CD14-positive monocyte (primary cell): ENCODE measurements at regions not wholly inside any gene's neighbourhood (a gene's known extent, or its start where the extent isn't known, plus 50 kb on each side); places are given as distances from the start of the nearest gene placed in this dataset.

Source experiments
- DNase-seq, 3 donors: peaks; one replicate each; pipeline ENCODE4 v3.0.0-alpha.2; 2011 to 2022
- H2AFZ ChIP-seq: 2 replicates; pipeline ENCODE4 v1.6.0; 2012; ENCODE audit warnings: mild to moderate bottlenecking, low read depth, low read length, inconsistent platforms; ENCODE audit not compliant: insufficient read depth, poor library complexity, severe bottlenecking
- H3K27ac ChIP-seq, 2 donors: 1 replicate in 1 of 2; 2 replicates in 1 of 2; pipeline ENCODE4 v1.5.1; 2012 to 2013; ENCODE audit warnings: low read length in 2 of 2, control low read depth in 1 of 2, inconsistent platforms in 1 of 2, low read depth in 1 of 2, mild to moderate bottlenecking in 1 of 2
- H3K27me3 ChIP-seq, 2 donors: one replicate each; pipeline versions ENCODE4 v1.6.0 to v1.6.1; 2011 to 2013; ENCODE audit warnings: low read length in 2 of 2; ENCODE audit not compliant: control insufficient read depth in 2 of 2, insufficient read depth in 2 of 2
- H3K36me3 ChIP-seq, 2 donors: replicated peaks in 1 of 2; 1 replicate in 1 of 2; 2 replicates in 1 of 2; pipeline versions ENCODE4 v1.5.1 to v1.6.1; 2012 to 2013; ENCODE audit warnings: low read length in 2 of 2, control low read depth in 1 of 2, inconsistent platforms in 1 of 2, mild to moderate bottlenecking in 1 of 2; ENCODE audit not compliant: insufficient read depth in 2 of 2, control insufficient read depth in 1 of 2
- H3K4me1 ChIP-seq, 2 donors: 1 replicate in 1 of 2; 2 replicates in 1 of 2; pipeline versions ENCODE4 v1.5.1 to v1.6.1; 2012 to 2013; ENCODE audit warnings: low read length in 2 of 2, control low read depth in 1 of 2, inconsistent platforms in 1 of 2, mild to moderate bottlenecking in 1 of 2, moderate library complexity in 1 of 2; ENCODE audit not compliant: insufficient read depth in 2 of 2, control insufficient read depth in 1 of 2
- H3K4me2 ChIP-seq: replicated peaks from 2 replicates; pipeline ENCODE3; 2012; ENCODE audit warnings: low read length, moderate library complexity, mild to moderate bottlenecking; ENCODE audit not compliant: poor library complexity, severe bottlenecking; ENCODE audit errors: extremely low read depth
- H3K4me3 ChIP-seq, 3 experiments: fragments of 200-600 bp in 1 of 3; sonication (generic) in 1 of 3; replicated peaks in 1 of 3; 1 replicate in 2 of 3; 2 replicates in 1 of 3; pipeline ENCODE4 v1.5.1; 2011 to 2013; ENCODE audit warnings: low read length in 3 of 3, mild to moderate bottlenecking in 3 of 3, control low read depth in 2 of 3, low read depth in 2 of 3, inconsistent platforms in 1 of 3, moderate library complexity in 1 of 3
- H3K79me2 ChIP-seq: 2 replicates; pipeline ENCODE4 v1.6.0; 2012; ENCODE audit warnings: mild to moderate bottlenecking, control low read depth, inconsistent platforms, low read length, moderate library complexity; ENCODE audit not compliant: insufficient read depth
- H3K9ac ChIP-seq: 2 replicates; pipeline ENCODE4 v1.6.0; 2017; ENCODE audit warnings: low read length, mild to moderate bottlenecking; ENCODE audit not compliant: insufficient read depth, poor library complexity, severe bottlenecking
- H3K9me3 ChIP-seq, 2 donors: replicated peaks in 1 of 2; 1 replicate in 1 of 2; 2 replicates in 1 of 2; pipeline versions ENCODE4 v1.5.1 to v1.6.1; 2012 to 2013; ENCODE audit warnings: low read length in 2 of 2, control low read depth in 1 of 2; ENCODE audit not compliant: control insufficient read depth in 1 of 2, insufficient read depth in 1 of 2
- H4K20me1 ChIP-seq: 2 replicates; pipeline ENCODE4 v1.6.0; 2012; ENCODE audit warnings: mild to moderate bottlenecking, low read length, control low read depth, moderate library complexity; ENCODE audit not compliant: insufficient read depth
- H3K27ac Mint-ChIP-seq, 7 donors: one replicate each; pipeline ENCODE4 v1.8.0; 2020; ENCODE audit warnings: mild to moderate bottlenecking in 7 of 7, mixed read lengths in 7 of 7, moderate library complexity in 6 of 7, inconsistent platforms in 2 of 7
- H3K27me3 Mint-ChIP-seq, 3 donors: one replicate each; pipeline ENCODE4 v1.8.0; 2021 to 2022; ENCODE audit warnings: low read depth in 3 of 3, mild to moderate bottlenecking in 3 of 3, mixed read lengths in 3 of 3, moderate library complexity in 3 of 3, inconsistent platforms in 1 of 3
- H3K36me3 Mint-ChIP-seq, 2 donors: one replicate each; pipeline ENCODE4 v1.8.0; 2020; ENCODE audit warnings: mixed read lengths in 2 of 2, inconsistent platforms in 1 of 2, mild to moderate bottlenecking in 1 of 2
- H3K4me1 Mint-ChIP-seq: one replicate; pipeline ENCODE4 v1.8.0; 2020; ENCODE audit warnings: mild to moderate bottlenecking, mixed read lengths
- H3K4me3 Mint-ChIP-seq, 2 donors: one replicate each; pipeline ENCODE4 v1.8.0; 2020; ENCODE audit warnings: mild to moderate bottlenecking in 2 of 2, mixed read lengths in 2 of 2, moderate library complexity in 1 of 2
- H3K9me3 Mint-ChIP-seq, 7 donors: one replicate each; pipeline ENCODE4 v1.8.0; 2020 to 2022; ENCODE audit warnings: mixed read lengths in 7 of 7, mild to moderate bottlenecking in 6 of 7, moderate library complexity in 6 of 7, inconsistent platforms in 2 of 7
- WGBS: methylation state at CpG from one replicate; pipeline ENCODE4 v1.1.5; 2013; ENCODE audit warnings: missing lambda C conversion rate; ENCODE audit not compliant: insufficient coverage; 5-methylcytosine and 5-hydroxymethylcytosine counted together
- intact Hi-C, 2 donors: fragments of 100-400 bp; cut with micrococcal nuclease; formaldehyde crosslinking; loops; one replicate each; pipeline versions ENCODE4 v1.15.0 to v1.15.1; 2023
- TF ChIP-seq, protein P1 (sequence below): fragments of 200-600 bp; IDR thresholded peaks from one replicate; pipeline ENCODE4 v1.8.0; 2022; ENCODE audit warnings: antibody characterized with exemption, mild to moderate bottlenecking

DNA sequence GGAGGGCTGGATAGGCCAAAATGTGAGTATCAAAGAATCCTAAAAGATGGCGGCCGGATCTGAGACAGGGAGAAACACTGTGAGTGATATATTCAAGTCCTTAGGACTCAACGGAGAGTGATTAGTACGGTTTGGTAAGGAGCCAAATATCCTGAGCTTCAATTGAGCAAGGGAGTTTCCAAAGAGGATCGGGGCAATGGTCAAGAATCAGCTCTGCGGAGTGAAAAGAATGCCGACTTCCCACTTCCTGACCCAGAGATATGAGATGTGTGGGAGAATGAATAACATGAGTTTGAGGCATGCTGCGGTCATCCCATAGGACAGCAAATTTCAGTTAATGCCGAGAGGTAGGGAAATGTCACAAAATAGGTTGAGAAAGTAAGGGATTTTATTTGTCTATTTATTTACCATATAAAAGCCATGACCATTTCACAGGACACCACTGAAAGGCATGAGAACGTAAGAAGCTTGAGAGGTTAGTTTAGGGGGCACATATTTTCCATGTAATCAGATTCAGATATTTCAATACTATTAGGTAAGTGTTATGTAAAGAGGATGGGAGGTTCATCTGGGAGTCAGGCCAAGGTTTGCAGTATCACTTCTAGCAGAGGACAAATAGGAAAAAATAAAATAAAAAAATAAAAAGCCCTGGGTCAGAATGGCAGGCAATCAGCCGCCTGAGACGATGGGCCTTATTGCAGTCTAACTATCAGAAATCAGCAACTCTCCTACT is 165.6 kb downstream of the HGF start:
- 92% methylated on average over 6 of the region's 12 CpGs for WGBS
- no peaks in the 10 kb centered on the region for H3K4me1 Mint-ChIP-seq
- Histone ChIP-seq H3K4me2 (no peak overlapping the region), H3K9me3 (no peaks in the 10 kb centered on the region), H3K27ac (no peak overlapping the region), H3K27me3 (no peaks in the 10 kb centered on the region), H3K4me3 (no peak overlapping the region), H3K9ac (no peak overlapping the region), H2AFZ (no peak overlapping the region), H3K4me1 (no peaks in the 10 kb centered on the region), H3K36me3 (no peaks in the 10 kb centered on the region), H3K79me2 (no peaks in the 10 kb centered on the region), H4K20me1 (no peaks in the 10 kb centered on the region)
- H3K9me3 Mint-ChIP-seq, result no peaks in the 10 kb centered on the region
- intact Hi-C loops, result no loop called here
- H3K4me3 Mint-ChIP-seq, result no peak overlapping the region
- H3K36me3 Mint-ChIP-seq, result no peaks in the 10 kb centered on the region
- no peak overlapping the region for H3K27ac Mint-ChIP-seq
- DNase-seq, result no peak
- peaks cover 0 to 3% (median 0%) of the 10 kb centered on the region in 3 donors for H3K27me3 Mint-ChIP-seq
- TF ChIP-seq, protein P1, sequence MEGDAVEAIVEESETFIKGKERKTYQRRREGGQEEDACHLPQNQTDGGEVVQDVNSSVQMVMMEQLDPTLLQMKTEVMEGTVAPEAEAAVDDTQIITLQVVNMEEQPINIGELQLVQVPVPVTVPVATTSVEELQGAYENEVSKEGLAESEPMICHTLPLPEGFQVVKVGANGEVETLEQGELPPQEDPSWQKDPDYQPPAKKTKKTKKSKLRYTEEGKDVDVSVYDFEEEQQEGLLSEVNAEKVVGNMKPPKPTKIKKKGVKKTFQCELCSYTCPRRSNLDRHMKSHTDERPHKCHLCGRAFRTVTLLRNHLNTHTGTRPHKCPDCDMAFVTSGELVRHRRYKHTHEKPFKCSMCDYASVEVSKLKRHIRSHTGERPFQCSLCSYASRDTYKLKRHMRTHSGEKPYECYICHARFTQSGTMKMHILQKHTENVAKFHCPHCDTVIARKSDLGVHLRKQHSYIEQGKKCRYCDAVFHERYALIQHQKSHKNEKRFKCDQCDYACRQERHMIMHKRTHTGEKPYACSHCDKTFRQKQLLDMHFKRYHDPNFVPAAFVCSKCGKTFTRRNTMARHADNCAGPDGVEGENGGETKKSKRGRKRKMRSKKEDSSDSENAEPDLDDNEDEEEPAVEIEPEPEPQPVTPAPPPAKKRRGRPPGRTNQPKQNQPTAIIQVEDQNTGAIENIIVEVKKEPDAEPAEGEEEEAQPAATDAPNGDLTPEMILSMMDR, result no peak

DNA sequence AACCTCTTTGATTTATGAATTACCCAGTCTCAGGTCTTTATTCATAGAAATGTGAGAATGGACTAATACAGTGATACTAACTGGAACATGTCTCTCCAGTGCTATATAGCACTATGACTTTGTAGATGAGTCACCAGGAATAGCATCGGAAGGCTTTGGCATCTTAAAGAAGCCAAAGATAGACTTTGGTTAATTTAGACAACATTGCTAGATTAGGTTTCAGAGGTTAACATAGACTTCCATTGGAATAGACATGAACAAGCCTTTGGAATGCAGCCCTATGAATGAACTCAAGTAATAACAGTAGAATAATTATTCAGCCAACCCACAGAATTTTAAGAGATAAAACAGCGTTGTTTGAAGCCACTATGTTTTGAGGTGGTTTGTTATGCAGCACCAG is 169.2 kb downstream of the HGF start:
- TF ChIP-seq, protein P1, result no peak
- no peaks in the 10 kb centered on the region for H3K36me3 Mint-ChIP-seq
- Histone ChIP-seq H3K79me2 (no peaks in the 10 kb centered on the region), H3K4me3 (no peak overlapping the region), H2AFZ (no peak overlapping the region), H4K20me1 (no peaks in the 10 kb centered on the region), H3K27me3 (no peaks in the 10 kb centered on the region), H3K27ac (no peak overlapping the region), H3K9ac (no peak overlapping the region), H3K4me2 (no peak overlapping the region), H3K9me3 (no peaks in the 10 kb centered on the region), H3K4me1 (no peaks in the 10 kb centered on the region), H3K36me3 (no peaks in the 10 kb centered on the region)
- no peak overlapping the region for H3K4me3 Mint-ChIP-seq
- intact Hi-C loops, result no loop called here
- no peak overlapping the region for H3K27ac Mint-ChIP-seq
- WGBS, result no CpG with 5 or more reads among the region's 2 CpGs
- DNase-seq, result no peak
- H3K4me1 Mint-ChIP-seq, result no peaks in the 10 kb centered on the region
- peaks cover 0 to 2% (median 0%) of the 10 kb centered on the region in 7 donors for H3K9me3 Mint-ChIP-seq
- H3K27me3 Mint-ChIP-seq, result peaks cover 0 to 3% (median 0%) of the 10 kb centered on the region in 3 donors
